LNCaP clone FGC (cell line): ENCODE measurements at regions not wholly inside any gene's neighbourhood (a gene's known extent, or its start where the extent isn't known, plus 50 kb on each side); places are given as distances from the start of the nearest gene placed in this dataset.

ENCODE experiments used
- DNase-seq: peaks from one replicate; pipeline ENCODE4 v3.0.0-alpha.2; 2011; ENCODE audit warnings: low read depth
- H3K4me3 ChIP-seq: 2 replicates; pipeline ENCODE4 v1.5.1; 2011; ENCODE audit warnings: mild to moderate bottlenecking, low read depth, low read length, control low read depth
- CTCF ChIP-seq: IDR thresholded peaks from 2 replicates; pipeline ENCODE4 v1.5.1; 2012; ENCODE audit warnings: mild to moderate bottlenecking; ENCODE audit not compliant: control insufficient read depth, insufficient read depth; ENCODE audit errors: extremely low read depth

- H3K4me3 ChIP-seq: no peak overlapping the region
- TF ChIP-seq CTCF: no peak
- DNase-seq: no peak
Measured at GRCh38 chr6:126574301-126574700, 234.4 kb downstream of the CENPW start.

GRCh38 chr6:126581316-126581715, 241.4 kb downstream of the CENPW start:
- no peak overlapping the region for H3K4me3 ChIP-seq
- no peak for DNase-seq
- no peak for TF ChIP-seq CTCF

GRCh38 chr6:126600258-126600916, 260.5 kb downstream of the CENPW start:
- peak; percentile 86 for DNase-seq
- no peak overlapping the region for H3K4me3 ChIP-seq
- no peak for TF ChIP-seq CTCF

GRCh38 chr6:126603410-126603809, 263.5 kb downstream of the CENPW start:
- DNase-seq: no peak
- TF ChIP-seq CTCF: no peak

GRCh38 chr6:126605089-126605488, 265.2 kb downstream of the CENPW start:
- no peak overlapping the region for H3K4me3 ChIP-seq
- no peak for TF ChIP-seq CTCF
- no peak for DNase-seq

More at GRCh38 chr6:126603410-126603809, 263.5 kb downstream of the CENPW start:
- no peak overlapping the region for H3K4me3 ChIP-seq

- TF ChIP-seq CTCF: no peak
- DNase-seq: no peak
- H3K4me3 ChIP-seq: no peak overlapping the region
Measured at GRCh38 chr6:126607289-126607688, 267.4 kb downstream of the CENPW start.

GRCh38 chr6:126608681-126609080, 268.8 kb downstream of the CENPW start:
- no peak for TF ChIP-seq CTCF
- H3K4me3 ChIP-seq: no peak overlapping the region
- no peak for DNase-seq
